ENCODE measurements at regions not wholly inside any gene's neighbourhood (a gene's known extent, or its start where the extent isn't known, plus 50 kb on each side); places are given as distances from the start of the nearest gene placed in this dataset.
"Not testable (repeated sequence)": the region's sequence is repeated elsewhere in the genome, so short reads cannot be mapped to it uniquely, and the experiment has no call there.

GRCh38 chr6:66068907-66069306, 361.9 kb upstream of the EYS start:
- DNase-seq (ENCODE audit: low read depth, low spot score) = no peak
- in situ Hi-C loops (cut with HindIII; ENCODE audit: low pct_unique_long_range_greater_than_20kb, low sequenced_read_pairs) = no loop called here

GRCh38 chr6:66068033-66068432, 361.0 kb upstream of the EYS start:
- no peak for DNase-seq (ENCODE audit: low read depth, low spot score)
- in situ Hi-C loops (cut with HindIII; ENCODE audit: low pct_unique_long_range_greater_than_20kb, low sequenced_read_pairs) = no loop called here

- in situ Hi-C loops (cut with HindIII; ENCODE audit: low pct_unique_long_range_greater_than_20kb, low sequenced_read_pairs) = no loop called here
- DNase-seq (ENCODE audit: low read depth, low spot score) = no peak
Observed at GRCh38 chr6:66065313-66065712, 358.3 kb upstream of the EYS start.

- no peak for DNase-seq (ENCODE audit: low read depth, low spot score)
- in situ Hi-C loops (cut with HindIII; ENCODE audit: low pct_unique_long_range_greater_than_20kb, low sequenced_read_pairs) = no loop called here
Observed at GRCh38 chr6:66057034-66057433, 350.0 kb upstream of the EYS start.

- in situ Hi-C loops (cut with HindIII; ENCODE audit: low pct_unique_long_range_greater_than_20kb, low sequenced_read_pairs) = no loop called here
- DNase-seq (ENCODE audit: low read depth, low spot score) = no peak
Observed at GRCh38 chr6:66054967-66055366, 347.9 kb upstream of the EYS start.

- no peak for DNase-seq (ENCODE audit: low read depth, low spot score)
- in situ Hi-C loops (cut with HindIII; ENCODE audit: low pct_unique_long_range_greater_than_20kb, low sequenced_read_pairs) = no loop called here
Observed at GRCh38 chr6:66051812-66052211, 344.8 kb upstream of the EYS start.

- in situ Hi-C loops (cut with HindIII; ENCODE audit: low pct_unique_long_range_greater_than_20kb, low sequenced_read_pairs) = no loop called here
- DNase-seq (ENCODE audit: low read depth, low spot score) = no peak
Observed at GRCh38 chr6:66048684-66049474, 341.9 kb upstream of the EYS start.

- in situ Hi-C loops (cut with HindIII; ENCODE audit: low pct_unique_long_range_greater_than_20kb, low sequenced_read_pairs) = no loop called here
- DNase-seq (ENCODE audit: low read depth, low spot score) = no peak
Observed at GRCh38 chr6:66032626-66033025, 325.6 kb upstream of the EYS start.

GRCh38 chr6:66029391-66029790, 322.4 kb upstream of the EYS start:
- in situ Hi-C loops (cut with HindIII; ENCODE audit: low pct_unique_long_range_greater_than_20kb, low sequenced_read_pairs) = no loop called here
- no peak for DNase-seq (ENCODE audit: low read depth, low spot score)

- no peak for DNase-seq (ENCODE audit: low read depth, low spot score)
- in situ Hi-C loops (cut with HindIII; ENCODE audit: low pct_unique_long_range_greater_than_20kb, low sequenced_read_pairs) = no loop called here
Observed at GRCh38 chr6:65999288-65999791, 292.3 kb upstream of the EYS start.

- in situ Hi-C loops (cut with HindIII; ENCODE audit: low pct_unique_long_range_greater_than_20kb, low sequenced_read_pairs) = no loop called here
- no peak for DNase-seq (ENCODE audit: low read depth, low spot score)
Observed at GRCh38 chr6:65998544-65998943, 291.5 kb upstream of the EYS start.

GRCh38 chr6:65997539-65997938, 290.5 kb upstream of the EYS start:
- DNase-seq (ENCODE audit: low read depth, low spot score) = no peak
- in situ Hi-C loops (cut with HindIII; ENCODE audit: low pct_unique_long_range_greater_than_20kb, low sequenced_read_pairs) = no loop called here

GRCh38 chr6:65996096-65996495, 289.1 kb upstream of the EYS start:
- DNase-seq (ENCODE audit: low read depth, low spot score) = no peak
- in situ Hi-C loops (cut with HindIII; ENCODE audit: low pct_unique_long_range_greater_than_20kb, low sequenced_read_pairs) = no loop called here

GRCh38 chr6:65989676-65990075, 282.6 kb upstream of the EYS start:
- DNase-seq (ENCODE audit: low read depth, low spot score) = no peak
- in situ Hi-C loops (cut with HindIII; ENCODE audit: low pct_unique_long_range_greater_than_20kb, low sequenced_read_pairs) = no loop called here

GRCh38 chr6:65988006-65988405, 281.0 kb upstream of the EYS start:
- no peak for DNase-seq (ENCODE audit: low read depth, low spot score)
- in situ Hi-C loops (cut with HindIII; ENCODE audit: low pct_unique_long_range_greater_than_20kb, low sequenced_read_pairs) = no loop called here

GRCh38 chr6:65984089-65984488, 277.1 kb upstream of the EYS start:
- no peak for DNase-seq (ENCODE audit: low read depth, low spot score)
- in situ Hi-C loops (cut with HindIII; ENCODE audit: low pct_unique_long_range_greater_than_20kb, low sequenced_read_pairs) = no loop called here

- in situ Hi-C loops (cut with HindIII; ENCODE audit: low pct_unique_long_range_greater_than_20kb, low sequenced_read_pairs) = no loop called here
- no peak for DNase-seq (ENCODE audit: low read depth, low spot score)
Observed at GRCh38 chr6:65979120-65979519, 272.1 kb upstream of the EYS start.

GRCh38 chr6:65971252-65971651, 264.2 kb upstream of the EYS start:
- in situ Hi-C loops (cut with HindIII; ENCODE audit: low pct_unique_long_range_greater_than_20kb, low sequenced_read_pairs); DNase-seq (ENCODE audit: low read depth, low spot score): not testable (repeated sequence)

- DNase-seq (ENCODE audit: low read depth, low spot score) = no peak
Observed at GRCh38 chr6:65964261-65964660, 257.2 kb upstream of the EYS start.

GRCh38 chr6:65955034-65955433, 248.0 kb upstream of the EYS start:
- in situ Hi-C loops (cut with HindIII; ENCODE audit: low pct_unique_long_range_greater_than_20kb, low sequenced_read_pairs) = no loop called here
- DNase-seq (ENCODE audit: low read depth, low spot score) = no peak

More at GRCh38 chr6:65964261-65964660, 257.2 kb upstream of the EYS start:
- in situ Hi-C loops (cut with HindIII; ENCODE audit: low pct_unique_long_range_greater_than_20kb, low sequenced_read_pairs) = no loop called here

Data from SK-MEL-5 (cell line).